NT2/D1 (cell line): ENCODE measurements at regions not wholly inside any gene's neighbourhood (a gene's known extent, or its start where the extent isn't known, plus 50 kb on each side); places are given as distances from the start of the nearest gene placed in this dataset.

Source experiments
- SUZ12 ChIP-seq: IDR thresholded peaks from 2 replicates; pipeline ENCODE4 v1.6.1; 2011; ENCODE audit not compliant: insufficient read length, insufficient read depth; ENCODE audit errors: extremely low read depth
- YY1 ChIP-seq: IDR thresholded peaks from 2 replicates; pipeline ENCODE4 v1.6.1; 2011; ENCODE audit not compliant: insufficient read length, insufficient read depth
- ZNF274 ChIP-seq: IDR thresholded peaks from 2 replicates; pipeline ENCODE4 v1.6.1; 2011; ENCODE audit warnings: mild to moderate bottlenecking, low read depth, low read length

- TF ChIP-seq SUZ12 (no peak), YY1 (no peak), ZNF274 (no peak)
Observed at GRCh38 chr10:24097751-24098207, 111.2 kb upstream of the KIAA1217 start.
